Right lobe of liver (tissue), 6 donors: ENCODE measurements at regions not wholly inside any gene's neighbourhood (a gene's known extent, or its start where the extent isn't known, plus 50 kb on each side); places are given as distances from the start of the nearest gene placed in this dataset.

ENCODE experiments used
- ATAC-seq, 4 donors: fragments of 200-7000 bp; cut with Tn5 transposase; one replicate each; pipeline ENCODE4 v1.9.1; 2020; ENCODE audit warnings: mild to moderate bottlenecking in 4 of 4, moderate library complexity in 4 of 4
- DNase-seq, 3 donors: peaks; one replicate each; pipeline ENCODE4 v3.0.0-alpha.2; 2020
- H3K27ac ChIP-seq, 3 donors: fragments of 200-600 bp; one replicate each; pipeline ENCODE4 v1.8.0; 2022
- H3K27me3 ChIP-seq, 2 donors: fragments of 200-600 bp; one replicate each; pipeline ENCODE4 v1.8.0; 2022
- H3K36me3 ChIP-seq, 4 donors: fragments of 200-600 bp; sonication (generic) in 1 of 4; one replicate each; pipeline versions ENCODE4 v1.5.1 to v1.8.0; 2017 to 2022; ENCODE audit warnings: control low read depth in 1 of 4
- H3K4me1 ChIP-seq, 4 donors: fragments of 200-600 bp; sonication (generic) in 1 of 4; one replicate each; pipeline versions ENCODE4 v1.5.1 to v1.8.0; 2017 to 2022; ENCODE audit warnings: control low read depth in 1 of 4
- H3K4me3 ChIP-seq, 3 donors: fragments of 200-600 bp; one replicate each; pipeline ENCODE4 v1.8.0; 2022
- H3K9me3 ChIP-seq, 4 donors: fragments of 200-600 bp; sonication (generic) in 1 of 4; one replicate each; pipeline versions ENCODE4 v1.5.1 to v1.8.0; 2017 to 2022; ENCODE audit warnings: control low read depth in 1 of 4
- POLR2A ChIP-seq: fragments of 450-650 bp; IDR thresholded peaks from one replicate; pipeline ENCODE4 v1.6.1; 2017; ENCODE audit warnings: antibody characterized with exemption, mild to moderate bottlenecking
- WGBS: methylation state at CpG from one replicate; pipeline ENCODE4 v1.1.6; 2018; ENCODE audit warnings: low coverage, low lambda C conversion rate; ENCODE audit not compliant: insufficient coverage; ENCODE audit errors: missing lambda C conversion rate; 5-methylcytosine and 5-hydroxymethylcytosine counted together
- intact Hi-C, 2 donors: fragments of 100-400 bp; cut with DNase I; formaldehyde crosslinking; loops; one replicate each; pipeline versions ENCODE4 v1.11.2 to v1.14.1; 2022
- TF ChIP-seq, protein P1 (sequence below), 4 donors: fragments of 200-600 bp in 3 of 4; fragments of 450-650 bp in 1 of 4; IDR thresholded peaks; one replicate each; pipeline versions ENCODE4 v1.5.1 to v1.8.0; 2016 to 2022; ENCODE audit warnings: antibody characterized with exemption in 4 of 4, mild to moderate bottlenecking in 2 of 4
- donor health status: DM: no; HTN: yes; CAD: no.
- donor health status: DM: no; HTN: no; CAD: no.
- donor health status: DM: no; HTN: no; CAD: no.
- donor health status: DM: no; HTN: yes; CAD: no.
- donor health status: DM: no; HTN: yes; CAD: no.

DNA sequence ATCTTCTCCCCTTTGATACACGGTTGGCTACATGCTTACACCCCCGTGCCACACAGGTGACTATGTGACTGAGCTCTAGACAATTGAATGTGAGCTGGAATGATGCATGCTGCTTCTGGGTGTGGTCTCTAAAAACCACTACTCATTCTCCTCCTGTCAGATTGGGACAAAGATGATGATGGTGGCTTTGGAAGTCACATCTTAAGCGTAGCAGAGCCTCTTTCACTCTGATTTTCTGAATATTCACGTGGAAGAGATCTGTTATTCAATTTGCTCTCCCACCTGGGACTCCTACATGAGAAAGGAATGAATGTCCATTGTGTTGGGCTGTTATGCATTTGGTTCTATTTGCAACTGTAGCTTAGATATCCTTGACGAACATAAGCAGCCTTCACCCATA, 763.6 kb upstream of the EEF2KMT start:
- no peaks in the 10 kb centered on the region for H3K27me3 ChIP-seq
- H3K36me3 ChIP-seq, result no peaks in the 10 kb centered on the region
- no peak for ATAC-seq
- no peak for TF ChIP-seq POLR2A
- TF ChIP-seq, protein P1, sequence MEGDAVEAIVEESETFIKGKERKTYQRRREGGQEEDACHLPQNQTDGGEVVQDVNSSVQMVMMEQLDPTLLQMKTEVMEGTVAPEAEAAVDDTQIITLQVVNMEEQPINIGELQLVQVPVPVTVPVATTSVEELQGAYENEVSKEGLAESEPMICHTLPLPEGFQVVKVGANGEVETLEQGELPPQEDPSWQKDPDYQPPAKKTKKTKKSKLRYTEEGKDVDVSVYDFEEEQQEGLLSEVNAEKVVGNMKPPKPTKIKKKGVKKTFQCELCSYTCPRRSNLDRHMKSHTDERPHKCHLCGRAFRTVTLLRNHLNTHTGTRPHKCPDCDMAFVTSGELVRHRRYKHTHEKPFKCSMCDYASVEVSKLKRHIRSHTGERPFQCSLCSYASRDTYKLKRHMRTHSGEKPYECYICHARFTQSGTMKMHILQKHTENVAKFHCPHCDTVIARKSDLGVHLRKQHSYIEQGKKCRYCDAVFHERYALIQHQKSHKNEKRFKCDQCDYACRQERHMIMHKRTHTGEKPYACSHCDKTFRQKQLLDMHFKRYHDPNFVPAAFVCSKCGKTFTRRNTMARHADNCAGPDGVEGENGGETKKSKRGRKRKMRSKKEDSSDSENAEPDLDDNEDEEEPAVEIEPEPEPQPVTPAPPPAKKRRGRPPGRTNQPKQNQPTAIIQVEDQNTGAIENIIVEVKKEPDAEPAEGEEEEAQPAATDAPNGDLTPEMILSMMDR (IDR thresholded peaks at IDR 0.05), result no peak
- no peaks in the 10 kb centered on the region for H3K4me1 ChIP-seq
- intact Hi-C loops, result no loop called here
- WGBS, result 36% methylated on average over 3 of the region's 5 CpGs
- H3K27ac ChIP-seq, result no peak overlapping the region
- H3K9me3 ChIP-seq, result no peaks in the 10 kb centered on the region
- no peak overlapping the region for H3K4me3 ChIP-seq
- DNase-seq, result no peak

DNA sequence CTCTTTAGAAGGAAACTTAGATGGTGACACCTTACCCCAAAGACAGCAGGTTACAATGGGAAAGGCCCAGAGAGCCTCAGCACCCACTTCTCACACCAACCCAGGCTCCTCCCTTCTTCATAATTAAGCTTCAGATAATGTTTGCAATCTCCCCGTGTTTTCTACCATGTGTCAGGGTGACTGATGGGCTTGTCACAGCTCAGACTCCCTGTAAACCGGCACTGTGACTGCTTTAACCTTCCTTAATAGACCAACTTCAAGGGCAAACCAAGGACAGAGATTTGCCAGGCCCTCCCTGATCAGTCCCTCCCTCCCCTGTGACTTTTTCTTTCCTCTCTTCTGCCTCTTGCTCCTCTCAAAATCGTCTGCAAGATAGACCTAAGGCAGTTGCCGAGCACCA, 760.6 kb upstream of the EEF2KMT start:
- Histone ChIP-seq H3K36me3 (no peaks in the 10 kb centered on the region), H3K9me3 (no peaks in the 10 kb centered on the region), H3K4me1 (no peaks in the 10 kb centered on the region), H3K27me3 (no peaks in the 10 kb centered on the region), H3K4me3 (no peak overlapping the region), H3K27ac (no peak overlapping the region)
- no peak for DNase-seq
- intact Hi-C loops, result no loop called here
- ATAC-seq, result no peak
- TF ChIP-seq, protein P1 (IDR thresholded peaks at IDR 0.05), result no peak
- no peak for TF ChIP-seq POLR2A
- WGBS, result 24% methylated on average over 4 of the region's 4 CpGs

DNA sequence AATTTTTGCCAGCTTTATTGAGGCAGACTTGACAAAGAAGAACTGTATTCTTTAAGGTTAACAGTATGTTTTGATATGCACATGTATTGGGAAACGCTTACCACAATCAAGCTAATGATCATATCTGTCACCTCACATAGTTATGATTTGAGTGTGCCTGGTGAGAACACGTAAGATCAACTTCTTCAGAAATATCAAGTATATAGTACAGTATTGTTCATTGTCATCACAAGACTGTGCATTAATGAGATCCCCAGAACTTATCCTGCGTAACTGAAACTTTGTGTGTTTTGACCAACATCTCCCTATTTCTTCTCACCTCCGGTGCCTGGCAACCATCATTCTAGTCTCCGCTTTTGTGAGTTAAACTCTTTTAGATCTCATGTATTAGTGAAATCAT, 756.4 kb upstream of the EEF2KMT start:
- Histone ChIP-seq H3K27me3 (no peaks in the 10 kb centered on the region), H3K36me3 (no peaks in the 10 kb centered on the region), H3K4me1 (no peaks in the 10 kb centered on the region), H3K4me3 (no peak overlapping the region), H3K9me3 (no peaks in the 10 kb centered on the region), H3K27ac (no peak overlapping the region)
- no peak for DNase-seq
- WGBS, result 51% methylated on average over 5 of the region's 5 CpGs
- TF ChIP-seq, protein P1 (IDR thresholded peaks at IDR 0.05), result no peak
- TF ChIP-seq POLR2A, result no peak
- intact Hi-C loops, result no loop called here
- ATAC-seq, result no peak

DNA sequence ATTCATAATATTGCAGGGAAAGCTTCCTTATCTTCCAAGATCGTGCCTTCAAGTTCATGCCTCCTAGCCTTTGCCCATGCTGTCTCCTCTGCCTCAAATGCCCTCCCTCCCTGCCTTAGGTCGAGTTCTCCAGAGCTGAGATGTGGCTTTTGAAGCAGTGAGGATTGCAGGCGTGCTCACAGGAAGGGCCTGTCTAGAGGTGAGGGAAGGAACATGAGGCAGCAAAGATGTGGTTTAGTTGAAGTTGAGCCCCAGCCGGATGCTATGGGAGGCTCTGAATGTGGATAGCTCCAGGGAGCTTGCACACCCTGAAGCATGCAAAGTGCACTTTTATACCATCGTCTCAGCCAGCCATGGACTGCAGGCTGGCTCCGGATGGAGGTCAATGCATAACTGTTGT, 754.6 kb upstream of the EEF2KMT start:
- TF ChIP-seq POLR2A, result no peak
- TF ChIP-seq, protein P1 (IDR thresholded peaks at IDR 0.05), result no peak
- Histone ChIP-seq H3K9me3 (no peaks in the 10 kb centered on the region), H3K4me3 (no peak overlapping the region), H3K27ac (no peak overlapping the region), H3K27me3 (no peaks in the 10 kb centered on the region), H3K4me1 (no peaks in the 10 kb centered on the region), H3K36me3 (no peaks in the 10 kb centered on the region)
- 40% methylated on average over 4 of the region's 6 CpGs for WGBS
- DNase-seq (no peak), ATAC-seq (no peak)
- intact Hi-C loops, result no loop called here

DNA sequence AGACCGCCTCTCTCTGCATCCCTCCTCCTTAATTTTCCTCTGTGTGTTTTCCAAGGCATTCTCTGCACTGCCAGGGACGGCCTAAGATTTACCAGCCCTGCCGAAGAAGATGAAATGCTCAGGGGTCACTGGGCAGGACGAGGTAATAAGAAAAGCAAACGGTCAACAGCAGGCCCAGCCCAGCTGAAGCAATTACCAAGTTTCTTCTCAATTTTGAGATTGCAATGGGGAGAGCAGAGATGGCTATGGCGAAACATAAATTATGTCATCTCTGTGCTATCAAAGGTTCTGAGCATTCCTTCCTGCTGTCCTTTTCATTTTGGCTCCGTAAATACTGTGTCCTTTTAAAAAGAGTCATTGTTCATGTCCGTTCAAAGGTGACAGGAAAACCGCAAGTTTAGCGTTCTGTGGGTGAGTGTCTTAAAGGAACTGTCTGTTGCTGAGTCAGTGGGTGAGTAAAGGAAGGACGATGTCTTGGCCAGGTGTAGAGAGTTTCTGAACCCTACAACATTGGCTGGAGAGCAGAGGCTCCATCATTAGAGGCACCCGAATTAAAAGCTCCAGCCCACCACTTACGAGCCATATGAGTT, 753.9 kb upstream of the EEF2KMT start:
- WGBS, result 29% methylated on average over 11 of the region's 13 CpGs
- Histone ChIP-seq H3K36me3 (no peaks in the 10 kb centered on the region), H3K27me3 (no peaks in the 10 kb centered on the region), H3K9me3 (no peaks in the 10 kb centered on the region), H3K27ac (no peak overlapping the region), H3K4me1 (no peaks in the 10 kb centered on the region), H3K4me3 (no peak overlapping the region)
- ATAC-seq (no peak), DNase-seq (no peak)
- TF ChIP-seq, protein P1 (IDR thresholded peaks at IDR 0.05), result no peak
- no peak for TF ChIP-seq POLR2A
- intact Hi-C loops, result no loop called here
